SK-N-SH treated with all-trans-retinoic acid at 6 μM for 48 hours (cell line): ENCODE measurements at regions not wholly inside any gene's neighbourhood (a gene's known extent, or its start where the extent isn't known, plus 50 kb on each side); places are given as distances from the start of the nearest gene placed in this dataset.

Experiments
- ATAC-seq: fragments of 200-7000 bp; cut with Tn5 transposase; 3 replicates; pipeline ENCODE4 v1.9.1; 2020; ENCODE audit warnings: mild to moderate bottlenecking, moderate library complexity
- ARNTL ChIP-seq: fragments of 450-650 bp; formaldehyde crosslinking; IDR thresholded peaks from 2 replicates; pipeline ENCODE4 v1.5.0; 2020; ENCODE audit warnings: low read depth, mild to moderate bottlenecking, moderate library complexity, borderline replicate concordance
- BACH2 ChIP-seq: fragments of 250-450 bp; sonication (Bioruptor Pico); IDR thresholded peaks from 2 replicates; pipeline ENCODE4 v1.9.0; 2021; ENCODE audit warnings: mild to moderate bottlenecking, borderline replicate concordance
- CREB5 ChIP-seq: fragments of 250-450 bp; sonication (Bioruptor Pico); IDR thresholded peaks from 2 replicates; pipeline ENCODE4 v1.5.1; 2020; ENCODE audit warnings: low read depth, mild to moderate bottlenecking, moderate library complexity
- CSDC2 ChIP-seq: fragments of 250-450 bp; sonication (Bioruptor Pico); IDR thresholded peaks from 2 replicates; pipeline ENCODE4 v1.5.0; 2020; ENCODE audit warnings: mild to moderate bottlenecking, moderate library complexity
- CSRNP3 ChIP-seq: fragments of 250-450 bp; sonication (Bioruptor Pico); IDR thresholded peaks from 2 replicates; pipeline ENCODE4 v1.5.1; 2021; ENCODE audit warnings: mild to moderate bottlenecking, moderate library complexity
- ESRRG ChIP-seq: fragments of 250-450 bp; sonication (Bioruptor Pico); IDR thresholded peaks from 2 replicates; pipeline ENCODE4 v1.6.1; 2021; ENCODE audit warnings: mild to moderate bottlenecking
- GLIS3 ChIP-seq: fragments of 250-450 bp; sonication (Bioruptor Pico); IDR thresholded peaks from 2 replicates; pipeline ENCODE4 v1.5.0; 2020; ENCODE audit warnings: mild to moderate bottlenecking, moderate library complexity
- ISL1 ChIP-seq: fragments of 250-450 bp; sonication (Bioruptor Pico); IDR thresholded peaks from 2 replicates; pipeline ENCODE4 v2.1.2; 2022; ENCODE audit warnings: mild to moderate bottlenecking, moderate library complexity
- OSR1 ChIP-seq: fragments of 250-450 bp; sonication (Bioruptor Pico); IDR thresholded peaks from 2 replicates; pipeline ENCODE4 v1.8.0; 2022; ENCODE audit warnings: moderate library complexity, mild to moderate bottlenecking, inconsistent platforms
- PATZ1 ChIP-seq: fragments of 250-450 bp; sonication (Bioruptor Pico); IDR thresholded peaks from 2 replicates; pipeline ENCODE4 v1.8.0; 2020; ENCODE audit warnings: mild to moderate bottlenecking, moderate library complexity, borderline replicate concordance
- POU6F1 ChIP-seq: fragments of 250-450 bp; sonication (Bioruptor Pico); IDR thresholded peaks from 2 replicates; pipeline ENCODE4 v1.8.0; 2021; ENCODE audit warnings: low read depth, mild to moderate bottlenecking, moderate library complexity, borderline replicate concordance
- PPARA ChIP-seq: fragments of 250-450 bp; sonication (Bioruptor Pico); IDR thresholded peaks from 2 replicates; pipeline ENCODE4 v1.5.0; 2020; ENCODE audit warnings: mild to moderate bottlenecking, borderline replicate concordance
- RARB ChIP-seq: fragments of 250-450 bp; sonication (Bioruptor Pico); IDR thresholded peaks from 2 replicates; pipeline ENCODE4 v1.8.0; 2021; ENCODE audit warnings: mild to moderate bottlenecking, moderate library complexity
- SNAI2 ChIP-seq: fragments of 250-450 bp; sonication (Bioruptor Pico); IDR thresholded peaks from 2 replicates; pipeline ENCODE4 v1.5.0; 2020; ENCODE audit warnings: mild to moderate bottlenecking, moderate library complexity
- TCF4 ChIP-seq: fragments of 250-450 bp; sonication (Bioruptor Pico); IDR thresholded peaks from 2 replicates; pipeline ENCODE4 v1.8.0; 2021; ENCODE audit warnings: mild to moderate bottlenecking, moderate library complexity, borderline replicate concordance
- TOX ChIP-seq: fragments of 250-450 bp; sonication (Bioruptor Pico); IDR thresholded peaks from 2 replicates; pipeline ENCODE4 v1.8.0; 2021; ENCODE audit warnings: mild to moderate bottlenecking, moderate library complexity, borderline replicate concordance
- TSHZ2 ChIP-seq: fragments of 250-450 bp; sonication (Bioruptor Pico); IDR thresholded peaks from 2 replicates; pipeline ENCODE4 v1.5.0; 2020; ENCODE audit warnings: mild to moderate bottlenecking, moderate library complexity
- ZC3H10 ChIP-seq: fragments of 250-450 bp; sonication (Bioruptor Pico); IDR thresholded peaks from 2 replicates; pipeline ENCODE4 v1.5.1; 2021; ENCODE audit warnings: mild to moderate bottlenecking, moderate library complexity
- ZFP30 ChIP-seq: fragments of 450-650 bp; formaldehyde crosslinking; IDR thresholded peaks from 2 replicates; pipeline ENCODE4 v1.5.0; 2022; ENCODE audit warnings: mild to moderate bottlenecking, moderate library complexity
- ZNF565 ChIP-seq: fragments of 450-650 bp; formaldehyde crosslinking; conservative IDR thresholded peaks from 2 replicates; pipeline ENCODE4 v1.5.0; 2020; ENCODE audit warnings: low read depth, mild to moderate bottlenecking, moderate library complexity
- ZNF70 ChIP-seq: fragments of 450-650 bp; formaldehyde crosslinking; IDR thresholded peaks from 2 replicates; pipeline ENCODE4 v1.5.0; 2020; ENCODE audit warnings: mild to moderate bottlenecking, moderate library complexity
- ZNF8 ChIP-seq: fragments of 450-650 bp; formaldehyde crosslinking; IDR thresholded peaks from 2 replicates; pipeline ENCODE4 v1.5.0; 2020; ENCODE audit warnings: mild to moderate bottlenecking, moderate library complexity

GRCh38 chr6:47917202-47917601 lies 135.4 kb downstream of the OPN5 start:
- no peak for TF ChIP-seq SNAI2
- no peak for TF ChIP-seq ZNF8
- no peak for TF ChIP-seq ZNF70
- TF ChIP-seq, all 23 proteins: peak for 0
- ATAC-seq: no peak

GRCh38 chr6:47915017-47915416 lies 133.2 kb downstream of the OPN5 start:
- no peak for ATAC-seq
- TF ChIP-seq CSRNP3: no peak
- TF ChIP-seq ARNTL (CRISPR knock-in tag): no peak
- TF ChIP-seq PPARA (CRISPR knock-in tag): no peak
- TF ChIP-seq ZFP30: no peak
- TF ChIP-seq ZC3H10 (CRISPR knock-in tag): no peak
- no peak for TF ChIP-seq OSR1 (CRISPR knock-in tag)
- no peak for TF ChIP-seq ESRRG
- TF ChIP-seq CSDC2 (CRISPR knock-in tag): no peak
- TF ChIP-seq ZNF565 (CRISPR knock-in tag): no peak
- no peak for TF ChIP-seq GLIS3 (CRISPR knock-in tag)
- TF ChIP-seq ISL1 (CRISPR knock-in tag): no peak
- TF ChIP-seq ZNF8: no peak
- no peak for TF ChIP-seq PATZ1 (CRISPR knock-in tag)
- no peak for TF ChIP-seq TOX (CRISPR knock-in tag)
- no peak for TF ChIP-seq TSHZ2 (CRISPR knock-in tag)
- no peak for TF ChIP-seq BACH2 (CRISPR knock-in tag)

GRCh38 chr6:47908271-47908670 lies 126.4 kb downstream of the OPN5 start:
- no peak for TF ChIP-seq TCF4

GRCh38 chr6:47905717-47906116 lies 123.9 kb downstream of the OPN5 start:
- no peak for ATAC-seq
- TF ChIP-seq SNAI2 (no peak), ZNF70 (no peak), CSRNP3 (no peak), TCF4 (no peak), GLIS3 (CRISPR knock-in tag) (no peak), TSHZ2 (CRISPR knock-in tag) (no peak), CREB5 (no peak), PPARA (CRISPR knock-in tag) (no peak), BACH2 (CRISPR knock-in tag) (no peak), CSDC2 (CRISPR knock-in tag) (no peak), ZNF565 (CRISPR knock-in tag) (no peak), ESRRG (no peak), ARNTL (CRISPR knock-in tag) (no peak), ISL1 (CRISPR knock-in tag) (no peak), RARB (CRISPR knock-in tag) (no peak), POU6F1 (CRISPR knock-in tag) (no peak), OSR1 (CRISPR knock-in tag) (no peak), ZFP30 (no peak), TOX (CRISPR knock-in tag) (no peak)

More at GRCh38 chr6:47908271-47908670, 126.4 kb downstream of the OPN5 start:
- ATAC-seq: no peak
